OCI-LY7 (cell line): ENCODE measurements at regions not wholly inside any gene's neighbourhood (a gene's known extent, or its start where the extent isn't known, plus 50 kb on each side); places are given as distances from the start of the nearest gene placed in this dataset.

ENCODE experiments used
- BruUV-seq: library from RNA; stranded (reverse); fragments of 400-500 nt; replicated peaks from 2 replicates; lab custom pipeline; 2021; lab: Mats Ljungman, UMichigan
- CTCF ChIA-PET: fragments of 300-600 bp; sonication (Branson Sonifier 250); formaldehyde crosslinking; loops from one replicate; lab custom pipeline; 2022; ENCODE audit warnings: antibody characterized with exemption; ENCODE audit not compliant: unreplicated experiment; lab: Charles Lee
- POLR2A ChIA-PET: fragments of 300-600 bp; sonication (Branson Sonifier 250); formaldehyde crosslinking; loops from one replicate; lab custom pipeline; 2022; ENCODE audit warnings: antibody characterized with exemption; lab: Charles Lee
- DNase-seq: peaks from one replicate; pipeline ENCODE4 v3.0.0-alpha.2; 2015; ENCODE audit warnings: low spot score
- H2AFZ ChIP-seq: fragments of 200-600 bp; sonication (generic), shearing (Covaris generic); 2 replicates; pipeline ENCODE4 v1.6.1; 2014; ENCODE audit warnings: mild to moderate bottlenecking, antibody characterized with exemption, low read length, moderate library complexity
- H3K27ac ChIP-seq: fragments of 200-600 bp; sonication (generic); 2 replicates; pipeline ENCODE4 v1.5.1; 2014; ENCODE audit warnings: mixed run types, low read depth, mild to moderate bottlenecking, moderate library complexity, low read length, inconsistent platforms; ENCODE audit not compliant: poor library complexity, severe bottlenecking
- H3K36me3 ChIP-seq: fragments of 200-600 bp; sonication (generic); 2 replicates; pipeline ENCODE4 v1.6.1; 2014; ENCODE audit warnings: mild to moderate bottlenecking, antibody characterized with exemption, low read length, moderate library complexity, mixed read lengths; ENCODE audit not compliant: insufficient read depth
- H3K4me1 ChIP-seq: fragments of 200-600 bp; sonication (generic); 2 replicates; pipeline ENCODE4 v1.5.1; 2014; ENCODE audit warnings: mild to moderate bottlenecking, low read length; ENCODE audit not compliant: insufficient read depth, poor library complexity, severe bottlenecking
- H3K4me2 ChIP-seq: fragments of 200-600 bp; sonication (generic); 2 replicates; pipeline ENCODE4 v1.6.1; 2014; ENCODE audit warnings: mild to moderate bottlenecking, low read length
- H3K4me3 ChIP-seq: fragments of 200-600 bp; sonication (generic); 2 replicates; pipeline ENCODE4 v1.5.1; 2014; ENCODE audit warnings: mild to moderate bottlenecking, low read depth, low read length; ENCODE audit not compliant: poor library complexity, severe bottlenecking
- H3K79me2 ChIP-seq: fragments of 200-600 bp; sonication (generic); 2 replicates; pipeline ENCODE4 v1.6.1; 2016; ENCODE audit warnings: low read depth, mild to moderate bottlenecking, low read length, moderate library complexity, mixed read lengths; ENCODE audit not compliant: insufficient read depth
- H3K9me2 ChIP-seq: fragments of 200-600 bp; sonication (generic); 2 replicates; pipeline ENCODE4 v1.6.1; 2016; ENCODE audit warnings: mild to moderate bottlenecking, low read length, mixed read lengths; ENCODE audit not compliant: insufficient read depth
- H3K9me3 ChIP-seq: fragments of 200-600 bp; sonication (generic); 2 replicates; pipeline ENCODE4 v1.6.1; 2014; ENCODE audit warnings: mild to moderate bottlenecking, mixed run types, low read length, mixed read lengths
- H4K20me1 ChIP-seq: fragments of 200-600 bp; sonication (generic); 2 replicates; pipeline ENCODE4 v1.6.1; 2014; ENCODE audit warnings: mild to moderate bottlenecking, antibody characterized with exemption, low read length, moderate library complexity, mixed read lengths; ENCODE audit not compliant: insufficient read depth
- CTCF ChIP-seq: fragments of 200-600 bp; sonication (generic); conservative IDR thresholded peaks from 2 replicates; pipeline ENCODE4 v1.5.1; 2014; ENCODE audit warnings: mild to moderate bottlenecking, antibody characterized with exemption, low read length, moderate library complexity, mixed read lengths
- EZH2phosphoT487 ChIP-seq: fragments of 200-600 bp; sonication (generic); IDR thresholded peaks from 2 replicates; pipeline ENCODE4 v1.6.1; 2018; ENCODE audit warnings: low read depth, borderline replicate concordance, mild to moderate bottlenecking, mixed run types, antibody characterized with exemption, low read length, moderate library complexity, mixed read lengths
- intact Hi-C: fragments of 100-400 bp; cut with micrococcal nuclease; formaldehyde crosslinking; loops from one replicate; pipeline ENCODE4 v1.10.0; 2022; ENCODE audit not compliant: unreplicated experiment

GRCh38 chr9:109894473-109894872 is 114.5 kb downstream of the PALM2AKAP2 start:
- H2AFZ ChIP-seq: no peak overlapping the region
- no peaks in the 10 kb centered on the region for H3K79me2 ChIP-seq
- ChIA-PET POLR2A (interaction anchor here (2.0 kb wide), 1 partner anchor 12 kb away, joined by 5 read pairs; no protein-coding TSS in a partner anchor), CTCF (no interaction called here)
- no peak for DNase-seq
- H3K36me3 ChIP-seq: no peaks in the 10 kb centered on the region
- no peaks in the 10 kb centered on the region for H3K9me3 ChIP-seq
- no peaks in the 10 kb centered on the region for H3K9me2 ChIP-seq
- intact Hi-C loops: no loop called here
- H3K27ac ChIP-seq: no peak overlapping the region
- no peaks in the 10 kb centered on the region for H4K20me1 ChIP-seq
- TF ChIP-seq CTCF (no peak), EZH2phosphoT487 (no peak)
- H3K4me1 ChIP-seq: no peaks in the 10 kb centered on the region
- H3K4me2 ChIP-seq: no peak overlapping the region
- no TSS peak for BruUV-seq
- no peak overlapping the region for H3K4me3 ChIP-seq

GRCh38 chr9:109894921-109895758 is 115.1 kb downstream of the PALM2AKAP2 start:
- Histone ChIP-seq H3K9me3 (no peaks in the 10 kb centered on the region), H3K9me2 (no peaks in the 10 kb centered on the region), H2AFZ (0 out of 2 replicates have a peak overlapping the region, but pooled peaks have one; percentile 15), H3K27ac (no peak overlapping the region), H3K4me2 (no peak overlapping the region), H3K79me2 (no peaks in the 10 kb centered on the region), H3K36me3 (no peaks in the 10 kb centered on the region), H3K4me3 (no peak overlapping the region), H3K4me1 (no peaks in the 10 kb centered on the region), H4K20me1 (no peaks in the 10 kb centered on the region)
- intact Hi-C loops: no loop called here
- no peak for DNase-seq
- no TSS peak for BruUV-seq
- CTCF ChIA-PET: no interaction called here
- TF ChIP-seq CTCF: no peak
- TF ChIP-seq EZH2phosphoT487: no peak
- POLR2A ChIA-PET: no interaction called here

GRCh38 chr9:109901201-109901600 is 121.2 kb downstream of the PALM2AKAP2 start:
- no peak overlapping the region for H3K4me2 ChIP-seq
- intact Hi-C loops: no loop called here
- CTCF ChIA-PET: no interaction called here
- no peaks in the 10 kb centered on the region for H3K36me3 ChIP-seq
- no peak overlapping the region for H3K4me3 ChIP-seq
- DNase-seq: no peak
- H3K9me2 ChIP-seq: no peaks in the 10 kb centered on the region
- TF ChIP-seq EZH2phosphoT487: no peak
- no peak for TF ChIP-seq CTCF
- H3K9me3 ChIP-seq: no peaks in the 10 kb centered on the region
- no peaks in the 10 kb centered on the region; the same call in 1 of the 2 replicates for H3K79me2 ChIP-seq
- H3K27ac ChIP-seq: no peak overlapping the region
- no TSS peak for BruUV-seq
- H2AFZ ChIP-seq: no peak overlapping the region
- no peaks in the 10 kb centered on the region for H4K20me1 ChIP-seq
- H3K4me1 ChIP-seq: peaks cover 32% of the 10 kb centered on the region
- POLR2A ChIA-PET: interaction anchor here (0.6 to 15.3 kb wide), 4 partner anchors 25 to 262 kb away, joined by 3 to 215 read pairs (median 4); no protein-coding TSS in a partner anchor
